ENCODE measurements at regions not wholly inside any gene's neighbourhood (a gene's known extent, or its start where the extent isn't known, plus 50 kb on each side); places are given as distances from the start of the nearest gene placed in this dataset.

DNA sequence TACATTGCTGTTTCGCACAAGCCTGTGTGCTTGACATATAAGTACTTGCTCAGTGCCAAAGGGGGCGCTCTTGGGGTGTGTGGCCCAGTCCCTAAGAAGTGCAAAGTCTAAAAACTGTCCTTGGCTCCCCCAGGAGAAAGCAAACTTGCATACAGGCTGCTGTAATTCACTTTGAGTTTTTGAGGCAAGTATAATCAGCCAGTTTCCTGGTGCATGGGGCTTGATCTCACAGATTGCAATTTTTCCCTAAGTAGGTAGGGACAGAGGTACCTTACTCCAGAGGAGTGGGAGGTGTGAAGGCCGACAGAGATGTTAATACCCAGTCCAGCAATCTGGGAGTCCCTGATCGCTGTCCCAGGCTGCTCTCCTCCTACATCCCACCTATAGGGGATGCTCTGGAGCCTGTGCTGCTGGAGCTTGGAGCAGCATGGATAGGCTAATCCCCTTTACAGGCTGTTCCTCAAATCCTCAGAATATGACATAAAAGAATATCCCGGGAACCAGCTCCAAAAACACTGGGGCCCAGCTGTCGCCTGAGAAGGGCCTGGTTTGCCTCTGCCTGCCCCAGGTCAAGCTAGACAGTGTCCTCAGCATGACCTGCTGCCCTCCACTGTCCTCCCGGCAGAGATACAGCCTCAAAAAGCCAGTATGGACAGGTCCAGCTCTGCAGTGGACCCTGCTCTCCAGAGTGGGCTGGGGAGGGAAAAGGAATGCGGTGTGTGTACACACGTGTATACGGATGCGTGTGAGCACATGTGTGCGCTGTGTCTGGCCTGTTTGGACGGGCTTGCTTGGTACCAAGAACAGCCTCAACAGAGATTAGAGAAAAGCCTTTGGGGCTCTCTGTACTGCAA is 136.5 kb upstream of the HAAO start:
- DNase-seq, result no peak

- DNase-seq, result no peak
Observed at GRCh38 chr2:42928161-42928691, 135.8 kb upstream of the HAAO start.

DNA sequence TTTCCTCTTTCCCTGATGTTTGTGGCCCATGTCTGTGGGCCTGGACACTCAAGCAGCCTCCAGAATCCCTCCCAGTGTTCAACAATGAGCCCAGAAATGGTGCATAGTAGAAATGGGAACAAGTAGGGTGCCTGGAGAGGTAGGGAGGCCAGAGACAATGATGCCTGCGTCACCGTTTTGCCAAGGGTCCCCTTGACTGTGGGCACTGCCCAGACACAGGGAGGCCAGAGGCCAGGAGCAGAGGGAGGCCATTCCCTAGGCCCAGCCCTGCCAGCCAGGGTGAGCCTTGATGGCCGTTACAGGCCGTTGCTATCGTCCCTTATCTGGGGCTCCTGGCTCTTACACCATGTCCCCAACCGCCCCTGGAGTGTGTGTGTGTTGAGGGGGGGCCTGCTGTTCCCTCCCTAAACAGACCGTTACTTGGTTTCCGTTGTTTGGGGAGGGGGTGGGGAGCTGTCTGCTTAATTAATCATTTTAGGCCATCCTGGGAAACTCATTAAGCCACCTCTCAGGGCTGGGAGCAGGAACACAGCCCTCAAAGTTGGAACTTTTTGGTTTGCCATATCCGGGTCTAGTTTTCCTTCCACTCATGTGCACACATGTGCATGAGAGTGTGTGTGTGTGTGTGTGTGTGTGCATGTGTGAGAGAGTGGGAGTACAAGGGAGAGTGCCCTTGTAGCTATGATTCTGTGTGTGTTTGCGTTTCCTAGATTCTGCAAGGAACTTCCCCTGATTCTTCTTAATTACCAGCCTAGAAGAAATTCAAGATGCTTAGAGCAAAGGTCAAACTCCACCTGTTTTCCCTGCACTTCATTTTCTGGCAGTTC is 135.2 kb upstream of the HAAO start:
- no peak for DNase-seq

- no peak for DNase-seq
Observed at GRCh38 chr2:42926434-42927333, 134.3 kb upstream of the HAAO start.

DNA sequence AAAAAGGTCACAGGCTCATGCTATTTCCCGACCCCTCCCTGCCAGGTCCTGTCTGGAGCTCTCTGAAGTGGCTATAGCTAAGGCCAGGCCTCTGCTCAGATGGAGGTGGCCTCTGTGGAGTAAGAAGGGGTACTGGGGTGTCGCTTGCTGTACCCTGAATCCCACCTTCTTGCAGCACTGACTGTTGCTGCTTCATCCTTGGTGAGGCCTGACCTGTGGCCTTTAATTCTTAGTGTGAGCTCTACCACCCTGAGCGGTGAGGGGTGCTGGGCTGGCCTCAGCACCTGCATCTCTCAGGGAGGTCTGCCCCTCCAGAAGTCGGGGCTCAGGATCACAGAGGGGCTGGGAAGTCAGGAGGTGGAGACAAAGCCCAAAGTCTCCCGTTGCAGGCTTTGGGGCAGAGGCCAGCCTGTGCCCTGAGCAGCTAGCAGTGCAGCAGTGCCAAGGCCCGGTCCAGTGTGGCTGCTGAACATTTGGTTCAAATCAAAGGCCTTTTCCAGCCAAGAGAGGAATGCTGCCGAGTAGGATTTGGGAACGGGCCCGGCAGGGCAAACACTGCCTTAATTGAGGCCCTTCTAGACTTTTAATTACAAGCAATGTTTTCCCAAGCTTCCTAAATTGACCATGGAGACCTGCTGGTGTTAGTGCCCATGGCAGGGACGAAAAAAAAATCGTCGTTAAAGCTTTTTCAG is 133.5 kb upstream of the HAAO start:
- no peak for DNase-seq

- no peak for DNase-seq
Observed at GRCh38 chr2:42924418-42924886, 132.1 kb upstream of the HAAO start.

DNA sequence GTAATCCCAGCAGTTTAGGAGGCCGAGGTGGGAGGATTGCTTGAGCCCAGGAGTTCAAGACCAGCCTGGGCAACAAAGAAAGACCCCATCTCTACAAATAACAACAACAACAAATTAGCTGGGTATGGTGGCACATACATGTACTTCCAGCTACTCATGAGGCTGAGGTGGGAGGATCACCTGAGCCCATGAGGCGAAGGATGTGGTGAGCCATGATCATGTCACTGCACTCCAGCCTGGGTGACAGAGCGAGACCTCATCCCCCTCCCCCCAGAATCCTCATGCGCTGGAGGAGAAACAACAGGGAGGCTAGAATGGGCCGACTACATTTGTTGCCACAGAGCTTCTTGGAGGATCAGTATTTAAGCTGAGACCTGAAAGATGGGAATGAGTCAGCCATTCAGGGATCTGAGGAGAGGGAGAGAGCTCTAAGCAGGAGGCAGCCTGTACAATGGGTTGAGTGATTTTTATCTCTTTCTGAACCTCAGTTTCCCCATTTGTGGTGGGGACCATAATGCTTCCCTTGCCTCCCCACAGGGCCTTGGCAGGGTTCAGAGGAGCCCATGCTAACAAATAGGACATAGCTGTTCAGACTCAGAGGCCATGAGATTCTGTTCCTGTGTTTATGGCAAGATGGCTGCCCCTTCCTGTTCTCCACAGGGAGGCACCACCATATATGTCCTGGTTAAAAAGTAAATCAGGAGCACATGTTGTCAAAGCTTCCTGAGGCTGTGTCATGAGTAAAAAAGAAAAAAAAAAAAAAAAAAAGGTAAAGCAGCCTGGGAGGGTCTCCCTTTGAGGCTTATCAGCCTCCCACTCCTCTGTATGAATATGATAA is 131.4 kb upstream of the HAAO start:
- DNase-seq, result no peak

GRCh38 chr2:42922790-42923579 is 130.6 kb upstream of the HAAO start:
- DNase-seq, result no peak

DNA sequence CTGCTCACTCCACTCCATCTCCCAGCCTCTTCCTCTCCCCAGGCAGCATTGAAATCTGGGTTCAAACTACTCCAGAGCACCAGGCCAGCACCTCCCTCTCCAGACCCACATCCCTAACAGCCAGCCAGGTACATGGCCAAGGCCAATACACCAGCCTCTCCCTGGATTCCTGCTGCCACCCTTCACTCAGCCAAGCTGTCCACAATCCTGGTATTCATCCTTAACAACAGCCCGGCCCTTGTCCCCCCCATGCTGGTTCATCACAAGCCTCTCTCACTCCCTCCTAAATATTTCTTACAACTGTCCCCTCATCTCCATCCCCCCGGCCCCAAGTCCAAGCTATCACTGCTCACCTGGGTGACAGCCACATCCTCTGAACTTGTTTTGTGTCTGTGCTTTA is 129.9 kb upstream of the HAAO start:
- DNase-seq, result no peak

- no peak for DNase-seq
Observed at GRCh38 chr2:42921721-42922120, 129.3 kb upstream of the HAAO start.

GRCh38 chr2:42921147-42921520 is 128.8 kb upstream of the HAAO start:
- DNase-seq, result no peak

- DNase-seq, result no peak
Observed at GRCh38 chr2:42920446-42921146, 128.2 kb upstream of the HAAO start.

DNA sequence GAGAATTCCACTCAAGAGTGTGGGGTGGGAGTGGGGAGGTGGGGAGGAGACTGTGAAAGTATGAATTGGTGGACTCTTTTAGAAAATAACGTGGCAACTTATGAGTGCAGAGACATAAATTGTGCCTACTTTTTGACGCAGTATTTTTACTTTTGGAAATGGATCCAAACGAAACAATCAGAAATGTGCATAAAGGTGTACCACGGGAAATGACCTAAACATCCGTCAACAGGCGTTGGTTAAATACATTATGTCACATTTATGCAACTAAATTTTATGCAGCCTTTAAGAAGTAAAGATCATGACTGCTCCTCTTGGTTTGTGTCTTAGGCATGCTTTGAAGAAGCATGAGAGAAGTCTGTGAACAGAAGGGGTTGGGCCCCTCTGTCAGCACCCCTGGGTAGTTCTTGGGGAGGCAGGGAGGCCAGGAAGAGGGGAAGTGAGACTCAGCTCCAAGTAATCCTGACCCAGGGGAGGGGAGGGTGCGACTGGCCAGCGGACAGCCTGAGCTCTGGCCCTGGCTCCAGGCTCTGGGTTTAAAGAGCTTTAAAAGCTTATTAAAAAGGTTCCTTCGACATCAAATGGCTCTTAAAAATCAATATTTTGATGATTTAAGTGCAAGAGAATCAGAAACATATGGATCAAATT is 126.4 kb upstream of the HAAO start:
- DNase-seq, result no peak

DNA sequence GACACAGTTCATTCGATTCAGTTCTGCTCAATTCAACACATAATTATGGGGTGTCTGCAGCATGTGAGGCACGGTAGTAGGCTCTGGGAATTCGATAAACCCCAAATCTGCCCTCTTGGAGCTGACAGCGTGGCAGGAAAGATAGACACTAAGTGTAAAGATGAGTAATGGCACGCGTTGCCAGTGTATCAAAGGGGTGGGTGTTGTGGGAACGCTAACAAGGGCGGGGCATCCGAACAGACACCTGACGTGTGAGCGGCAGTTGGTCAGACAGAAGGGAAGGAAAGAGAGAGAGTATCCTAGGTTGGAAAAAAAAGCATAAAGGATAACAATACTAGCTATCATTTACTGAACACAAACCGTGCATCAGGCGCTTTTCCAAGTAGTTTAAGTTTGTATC is 125.7 kb upstream of the HAAO start:
- DNase-seq, result no peak

DNA sequence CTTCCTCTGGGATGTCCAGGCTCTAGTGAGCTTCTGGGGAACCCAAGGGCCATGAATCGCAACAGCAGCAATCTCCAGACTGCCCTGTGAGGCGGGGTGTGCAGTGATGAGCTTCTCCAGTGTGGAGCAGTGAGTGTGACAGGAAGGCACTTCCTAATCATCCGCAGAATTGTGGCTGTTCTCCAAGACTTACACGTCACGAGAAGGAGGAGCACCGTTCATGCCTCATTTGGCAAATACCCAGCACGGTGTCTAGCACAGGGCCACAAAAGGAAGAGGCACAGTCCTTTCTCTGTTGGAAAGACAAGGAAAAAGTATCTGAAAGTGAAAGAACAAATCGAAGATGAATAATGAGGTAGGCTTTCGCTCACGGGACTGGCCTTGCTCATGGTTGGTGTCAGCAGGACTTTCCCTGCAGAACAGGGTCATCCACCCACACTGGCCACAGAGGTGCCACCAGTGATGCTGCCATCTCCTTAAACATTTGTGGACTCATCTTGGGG is 125.1 kb upstream of the HAAO start:
- DNase-seq, result no peak

DNA sequence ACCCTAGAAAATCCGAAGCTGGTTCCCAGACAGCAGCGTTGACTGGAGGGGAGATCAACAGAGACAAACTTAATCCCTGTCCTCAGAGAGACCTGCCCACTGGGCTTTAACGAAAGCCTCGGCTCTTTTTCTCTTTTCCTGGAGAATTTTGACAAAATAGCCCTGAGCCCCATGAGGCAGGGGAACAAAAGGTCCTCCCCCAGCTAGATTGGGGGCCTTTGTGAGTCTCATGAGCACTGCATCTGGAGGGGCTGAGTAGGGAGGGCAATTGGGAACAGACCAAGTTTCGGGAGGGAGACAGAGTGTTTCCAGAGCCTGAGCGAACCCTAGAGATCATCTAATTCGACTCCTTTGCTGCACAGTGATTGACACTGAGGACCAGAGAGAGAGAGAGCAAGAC is 123.9 kb upstream of the HAAO start:
- DNase-seq, result no peak

GRCh38 chr2:42914860-42915259 is 122.5 kb upstream of the HAAO start:
- DNase-seq, result no peak

- DNase-seq, result no peak
Observed at GRCh38 chr2:42914314-42914713, 121.9 kb upstream of the HAAO start.

Data from effector CD8-positive, alpha-beta T cell (primary cell).